H1 (cell line): ENCODE measurements at regions not wholly inside any gene's neighbourhood (a gene's known extent, or its start where the extent isn't known, plus 50 kb on each side); places are given as distances from the start of the nearest gene placed in this dataset.

Experiments
- BCL11A ChIP-seq, 2 experiments: IDR thresholded peaks; one replicate each; pipeline ENCODE4 v1.6.1; 2011; ENCODE audit warnings: low read depth in 2 of 2, low read length in 2 of 2, mild to moderate bottlenecking in 2 of 2
- BRCA1 ChIP-seq: IDR thresholded peaks from 2 replicates; pipeline ENCODE4 v1.6.1; 2012; ENCODE audit warnings: low read depth, low read length, improper control_type of control experiment
- CREB1 ChIP-seq: IDR thresholded peaks from 2 replicates; pipeline ENCODE4 v1.6.1; 2012; ENCODE audit warnings: inconsistent platforms
- KDM4A ChIP-seq: IDR thresholded peaks from one replicate; pipeline ENCODE4 v1.7.1; 2012; ENCODE audit warnings: low read depth, mild to moderate bottlenecking, moderate library complexity, low read length, inconsistent platforms; ENCODE audit not compliant: severe bottlenecking
- NANOG ChIP-seq: IDR thresholded peaks from 2 replicates; pipeline ENCODE4 v1.6.1; 2011; ENCODE audit warnings: low read length, low read depth, mild to moderate bottlenecking, inconsistent platforms; ENCODE audit not compliant: insufficient read depth, poor library complexity, severe bottlenecking
- SAP30 ChIP-seq: fragments of 300-600 bp; sonication (generic); IDR thresholded peaks from 2 replicates; pipeline ENCODE4 v1.7.1; 2012; ENCODE audit warnings: low read length, moderate library complexity, mild to moderate bottlenecking, inconsistent platforms; ENCODE audit not compliant: insufficient read depth, insufficient replicate concordance
- SIN3A ChIP-seq, 2 experiments: IDR thresholded peaks in 1 of 2; conservative IDR thresholded peaks in 1 of 2; 2 replicates each; pipeline ENCODE4 v1.6.1; 2011 to 2012; ENCODE audit warnings: low read length in 2 of 2, improper control_type of control experiment in 1 of 2, low read depth in 1 of 2, mild to moderate bottlenecking in 1 of 2
- TBP ChIP-seq: IDR thresholded peaks from 2 replicates; pipeline ENCODE4 v1.6.1; 2011; ENCODE audit warnings: low read depth, low read length, improper control_type of control experiment
- YY1 ChIP-seq: IDR thresholded peaks from 2 replicates; pipeline ENCODE4 v1.6.1; 2011; ENCODE audit warnings: low read depth, mild to moderate bottlenecking, low read length
- TF ChIP-seq, protein P1 (sequence below): fragments of 300-600 bp; sonication (generic); IDR thresholded peaks from 2 replicates; pipeline ENCODE4 v1.7.1; 2012; ENCODE audit warnings: low read length, moderate library complexity, mild to moderate bottlenecking, inconsistent platforms; ENCODE audit not compliant: insufficient replicate concordance

GRCh38 chr7:125481323-125481722 lies 551.7 kb upstream of the POT1 start (continued):
- TF ChIP-seq, protein P1, sequence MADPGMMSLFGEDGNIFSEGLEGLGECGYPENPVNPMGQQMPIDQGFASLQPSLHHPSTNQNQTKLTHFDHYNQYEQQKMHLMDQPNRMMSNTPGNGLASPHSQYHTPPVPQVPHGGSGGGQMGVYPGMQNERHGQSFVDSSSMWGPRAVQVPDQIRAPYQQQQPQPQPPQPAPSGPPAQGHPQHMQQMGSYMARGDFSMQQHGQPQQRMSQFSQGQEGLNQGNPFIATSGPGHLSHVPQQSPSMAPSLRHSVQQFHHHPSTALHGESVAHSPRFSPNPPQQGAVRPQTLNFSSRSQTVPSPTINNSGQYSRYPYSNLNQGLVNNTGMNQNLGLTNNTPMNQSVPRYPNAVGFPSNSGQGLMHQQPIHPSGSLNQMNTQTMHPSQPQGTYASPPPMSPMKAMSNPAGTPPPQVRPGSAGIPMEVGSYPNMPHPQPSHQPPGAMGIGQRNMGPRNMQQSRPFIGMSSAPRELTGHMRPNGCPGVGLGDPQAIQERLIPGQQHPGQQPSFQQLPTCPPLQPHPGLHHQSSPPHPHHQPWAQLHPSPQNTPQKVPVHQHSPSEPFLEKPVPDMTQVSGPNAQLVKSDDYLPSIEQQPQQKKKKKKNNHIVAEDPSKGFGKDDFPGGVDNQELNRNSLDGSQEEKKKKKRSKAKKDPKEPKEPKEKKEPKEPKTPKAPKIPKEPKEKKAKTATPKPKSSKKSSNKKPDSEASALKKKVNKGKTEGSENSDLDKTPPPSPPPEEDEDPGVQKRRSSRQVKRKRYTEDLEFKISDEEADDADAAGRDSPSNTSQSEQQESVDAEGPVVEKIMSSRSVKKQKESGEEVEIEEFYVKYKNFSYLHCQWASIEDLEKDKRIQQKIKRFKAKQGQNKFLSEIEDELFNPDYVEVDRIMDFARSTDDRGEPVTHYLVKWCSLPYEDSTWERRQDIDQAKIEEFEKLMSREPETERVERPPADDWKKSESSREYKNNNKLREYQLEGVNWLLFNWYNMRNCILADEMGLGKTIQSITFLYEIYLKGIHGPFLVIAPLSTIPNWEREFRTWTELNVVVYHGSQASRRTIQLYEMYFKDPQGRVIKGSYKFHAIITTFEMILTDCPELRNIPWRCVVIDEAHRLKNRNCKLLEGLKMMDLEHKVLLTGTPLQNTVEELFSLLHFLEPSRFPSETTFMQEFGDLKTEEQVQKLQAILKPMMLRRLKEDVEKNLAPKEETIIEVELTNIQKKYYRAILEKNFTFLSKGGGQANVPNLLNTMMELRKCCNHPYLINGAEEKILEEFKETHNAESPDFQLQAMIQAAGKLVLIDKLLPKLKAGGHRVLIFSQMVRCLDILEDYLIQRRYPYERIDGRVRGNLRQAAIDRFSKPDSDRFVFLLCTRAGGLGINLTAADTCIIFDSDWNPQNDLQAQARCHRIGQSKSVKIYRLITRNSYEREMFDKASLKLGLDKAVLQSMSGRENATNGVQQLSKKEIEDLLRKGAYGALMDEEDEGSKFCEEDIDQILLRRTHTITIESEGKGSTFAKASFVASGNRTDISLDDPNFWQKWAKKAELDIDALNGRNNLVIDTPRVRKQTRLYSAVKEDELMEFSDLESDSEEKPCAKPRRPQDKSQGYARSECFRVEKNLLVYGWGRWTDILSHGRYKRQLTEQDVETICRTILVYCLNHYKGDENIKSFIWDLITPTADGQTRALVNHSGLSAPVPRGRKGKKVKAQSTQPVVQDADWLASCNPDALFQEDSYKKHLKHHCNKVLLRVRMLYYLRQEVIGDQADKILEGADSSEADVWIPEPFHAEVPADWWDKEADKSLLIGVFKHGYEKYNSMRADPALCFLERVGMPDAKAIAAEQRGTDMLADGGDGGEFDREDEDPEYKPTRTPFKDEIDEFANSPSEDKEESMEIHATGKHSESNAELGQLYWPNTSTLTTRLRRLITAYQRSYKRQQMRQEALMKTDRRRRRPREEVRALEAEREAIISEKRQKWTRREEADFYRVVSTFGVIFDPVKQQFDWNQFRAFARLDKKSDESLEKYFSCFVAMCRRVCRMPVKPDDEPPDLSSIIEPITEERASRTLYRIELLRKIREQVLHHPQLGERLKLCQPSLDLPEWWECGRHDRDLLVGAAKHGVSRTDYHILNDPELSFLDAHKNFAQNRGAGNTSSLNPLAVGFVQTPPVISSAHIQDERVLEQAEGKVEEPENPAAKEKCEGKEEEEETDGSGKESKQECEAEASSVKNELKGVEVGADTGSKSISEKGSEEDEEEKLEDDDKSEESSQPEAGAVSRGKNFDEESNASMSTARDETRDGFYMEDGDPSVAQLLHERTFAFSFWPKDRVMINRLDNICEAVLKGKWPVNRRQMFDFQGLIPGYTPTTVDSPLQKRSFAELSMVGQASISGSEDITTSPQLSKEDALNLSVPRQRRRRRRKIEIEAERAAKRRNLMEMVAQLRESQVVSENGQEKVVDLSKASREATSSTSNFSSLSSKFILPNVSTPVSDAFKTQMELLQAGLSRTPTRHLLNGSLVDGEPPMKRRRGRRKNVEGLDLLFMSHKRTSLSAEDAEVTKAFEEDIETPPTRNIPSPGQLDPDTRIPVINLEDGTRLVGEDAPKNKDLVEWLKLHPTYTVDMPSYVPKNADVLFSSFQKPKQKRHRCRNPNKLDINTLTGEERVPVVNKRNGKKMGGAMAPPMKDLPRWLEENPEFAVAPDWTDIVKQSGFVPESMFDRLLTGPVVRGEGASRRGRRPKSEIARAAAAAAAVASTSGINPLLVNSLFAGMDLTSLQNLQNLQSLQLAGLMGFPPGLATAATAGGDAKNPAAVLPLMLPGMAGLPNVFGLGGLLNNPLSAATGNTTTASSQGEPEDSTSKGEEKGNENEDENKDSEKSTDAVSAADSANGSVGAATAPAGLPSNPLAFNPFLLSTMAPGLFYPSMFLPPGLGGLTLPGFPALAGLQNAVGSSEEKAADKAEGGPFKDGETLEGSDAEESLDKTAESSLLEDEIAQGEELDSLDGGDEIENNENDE: no peak
- TF ChIP-seq SIN3A (conservative IDR thresholded peaks at IDR 0.05 in 1 of 2, IDR thresholded peaks at IDR 0.05 in 1 of 2; ENCODE audit: low read depth in 1 of 2, low read length in 2 of 2) (no peak), BCL11A (IDR thresholded peaks at IDR 0.05; ENCODE audit: low read depth in 2 of 2, low read length in 2 of 2) (no peak), BRCA1 (no peak), TBP (no peak), CREB1 (no peak), KDM4A (no peak), YY1 (no peak), SAP30 (no peak), NANOG (no peak)
